ENCODE measurements at regions not wholly inside any gene's neighbourhood (a gene's known extent, or its start where the extent isn't known, plus 50 kb on each side); places are given as distances from the start of the nearest gene placed in this dataset.

- H3K9me3 ChIP-seq (ENCODE audit: insufficient read depth in 2 of 2, low read depth in 1 of 2, low read length in 1 of 2), result no peaks in the 10 kb centered on the region
- H3K79me1 ChIP-seq (ENCODE audit: low read depth, low read length), result no peaks in the 10 kb centered on the region
- H4K91ac ChIP-seq (replicated peaks; ENCODE audit: insufficient read length, low read length), result no peak overlapping the region
- no peak for FAIRE-seq
- no peak overlapping the region for H3K4me3 ChIP-seq (ENCODE audit: extremely low read depth in 1 of 4, insufficient read depth in 2 of 4, low read depth in 3 of 4, low read length in 4 of 4)
- POLR2A ChIA-PET (ENCODE audit: partially characterized antibody), result interaction anchor here (0.6 to 0.7 kb wide), 2 partner anchors 119 to 121 kb away, joined by 3 to 4 read pairs; no protein-coding TSS in a partner anchor
- peak overlapping the region; percentile 91 for H2BK20ac ChIP-seq (ENCODE audit: low read length)
- H4K5ac ChIP-seq (ENCODE audit: insufficient read length, low read depth, low read length), result no peak overlapping the region
- no peaks in the 10 kb centered on the region for H3K23me2 ChIP-seq (ENCODE audit: low read depth, low read length)
- H3K56ac ChIP-seq (replicated peaks; ENCODE audit: insufficient read length, low read depth, low read length), result no peak overlapping the region
- no peak overlapping the region for H3K18ac ChIP-seq (ENCODE audit: extremely low read depth, low read length)
- no peak overlapping the region for H3K4ac ChIP-seq (replicated peaks; ENCODE audit: insufficient read length, low read depth, low read length)
- H2AK5ac ChIP-seq (ENCODE audit: low read depth, low read length), result 0 out of 2 replicates have a peak overlapping the region, but pooled peaks have one; percentile 70
- H2BK12ac ChIP-seq (ENCODE audit: low read depth, low read length), result no peak overlapping the region; the same call in 1 of the 2 replicates
- H2BK15ac ChIP-seq (ENCODE audit: low read length), result no peak overlapping the region
- H3K14ac ChIP-seq (ENCODE audit: insufficient read length), result no peak overlapping the region
- no peak overlapping the region for H2AFZ ChIP-seq (ENCODE audit: low read length)
- CTCF ChIA-PET (ENCODE audit: partially characterized antibody), result interaction anchor here (2.5 kb wide), 1 partner anchor 25 kb away, joined by 6 read pairs; no protein-coding TSS in a partner anchor
- 0 out of 2 replicates have a peak overlapping the region, but pooled peaks have one; percentile 54 for H2BK5ac ChIP-seq (ENCODE audit: low read depth, low read length)
- WGBS, 2 experiments (ENCODE audit: extremely low coverage in 1 of 2, insufficient coverage in 1 of 2, insufficient read length in 1 of 2, insufficient replicate concordance in 2 of 2, low coverage in 1 of 2, low lambda C conversion rate in 2 of 2, missing lambda C conversion rate in 1 of 2), result 93% methylated on average over 9 of the region's 9 CpGs; no CpG with 5 or more reads in 1 of the 2 experiments
- no peak overlapping the region for H3K9ac ChIP-seq (replicated peaks in 1 of 4; ENCODE audit: extremely low read depth in 1 of 4, low read depth in 3 of 4, low read length in 3 of 4)
- peaks cover 1 to 13% (median 12%) of the 10 kb centered on the region in 4 experiments; a peak in 6 of 7 replicates for H3K4me1 ChIP-seq (replicated peaks in 1 of 4; ENCODE audit: control insufficient read depth in 3 of 4, insufficient read depth in 4 of 4, low read length in 3 of 4)
- DNase-seq (ENCODE audit: low read depth in 1 of 2, low spot score in 2 of 2), result no peak
- no peak overlapping the region for H4K8ac ChIP-seq (ENCODE audit: extremely low read depth, insufficient read depth, low read length)
- no peaks in the 10 kb centered on the region for H3K36me3 ChIP-seq (ENCODE audit: control insufficient read depth in 2 of 4, insufficient read depth in 4 of 4, low read length in 3 of 4)
- no peak overlapping the region for H3K4me2 ChIP-seq (ENCODE audit: insufficient read depth in 1 of 2, low read depth in 2 of 2, low read length in 2 of 2)
- H4K20me1 ChIP-seq (replicated peaks in 1 of 2; ENCODE audit: control insufficient read depth in 1 of 2, insufficient read depth in 2 of 2, low read length in 2 of 2), result no peaks in the 10 kb centered on the region
- H3K27me3 ChIP-seq (replicated peaks in 1 of 4; ENCODE audit: control insufficient read depth in 3 of 4, extremely low read depth in 1 of 4, insufficient read depth in 3 of 4, low read length in 3 of 4), result no peaks in the 10 kb centered on the region
- no peak overlapping the region for H2BK120ac ChIP-seq (replicated peaks; ENCODE audit: low read depth, low read length)
- no peaks in the 10 kb centered on the region for H3K79me2 ChIP-seq (ENCODE audit: control insufficient read depth in 1 of 2, insufficient read depth in 2 of 2, low read length in 2 of 2)
- H3K27ac ChIP-seq (ENCODE audit: low read depth, low read length), result no peak overlapping the region
- H3K23ac ChIP-seq (ENCODE audit: insufficient read length), result no peak overlapping the region
- no peak for TF ChIP-seq RXRA (IDR thresholded peaks at IDR 0.05; ENCODE audit: insufficient read depth, low read depth, low read length)
- TF ChIP-seq CTCF (IDR thresholded peaks at IDR 0.05; ENCODE audit: control extremely low read depth in 1 of 3, insufficient read depth in 1 of 3, low read depth in 1 of 3, low read length in 3 of 3), result no peak
- no peak for TF ChIP-seq RAD21 (IDR thresholded peaks at IDR 0.05 in 1 of 2, conservative IDR thresholded peaks at IDR 0.05 in 1 of 2; ENCODE audit: low read depth in 2 of 2, low read length in 2 of 2)
- TF ChIP-seq CHD2 (IDR thresholded peaks at IDR 0.05; ENCODE audit: low read length), result no peak
- TF ChIP-seq HDAC6 (IDR thresholded peaks at IDR 0.05; ENCODE audit: low read depth, low read length), result no peak
- no peak for TF ChIP-seq ZNF274 (IDR thresholded peaks at IDR 0.05; ENCODE audit: borderline replicate concordance, extremely low read depth, low read length)
- TF ChIP-seq TAF1 (IDR thresholded peaks at IDR 0.05; ENCODE audit: low read depth, low read length), result no peak
- TF ChIP-seq GTF2F1 (IDR thresholded peaks at IDR 0.05; ENCODE audit: borderline replicate concordance, low read depth, low read length), result no peak
- TF ChIP-seq RNF2 (IDR thresholded peaks at IDR 0.05; ENCODE audit: borderline replicate concordance, low read depth, low read length, missing control alignments, poor library complexity, severe bottlenecking), result no peak
Observed at GRCh38 chr5:173743641-173744343, 127.3 kb upstream of the BOD1 start.
